ENCODE measurements at regions not wholly inside any gene's neighbourhood (a gene's known extent, or its start where the extent isn't known, plus 50 kb on each side); places are given as distances from the start of the nearest gene placed in this dataset.

DNA sequence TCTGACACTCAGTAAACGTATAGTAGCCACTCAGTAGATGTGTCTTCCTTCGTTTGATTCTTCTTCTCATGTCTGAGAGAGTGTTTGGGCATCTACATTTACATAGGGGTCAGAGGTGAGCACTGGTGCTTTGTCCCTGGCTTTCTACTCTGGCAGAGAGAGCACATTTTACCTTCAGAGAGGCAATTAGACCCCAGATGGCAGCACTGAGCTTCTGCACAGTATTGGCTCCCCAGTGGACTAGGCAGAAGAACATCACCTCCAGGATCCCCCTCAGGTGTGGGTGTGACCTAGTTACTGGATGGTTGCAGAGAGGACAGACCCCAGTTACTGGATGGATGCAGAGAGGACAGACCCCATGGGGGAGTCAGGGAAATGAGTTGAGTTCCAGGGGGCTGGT is 327.2 kb downstream of the DHX35 start:
- CTCF ChIA-PET, result interaction anchor here (1.4 kb wide), 1 partner anchor 279 kb away, joined by 3 read pairs; no protein-coding TSS in a partner anchor
- H3K27ac Mint-ChIP-seq, result no peak overlapping the region
- peaks cover 3% of the 10 kb centered on the region for H3K9me3 Mint-ChIP-seq
- no peak for ATAC-seq
- TF ChIP-seq, protein P1, sequence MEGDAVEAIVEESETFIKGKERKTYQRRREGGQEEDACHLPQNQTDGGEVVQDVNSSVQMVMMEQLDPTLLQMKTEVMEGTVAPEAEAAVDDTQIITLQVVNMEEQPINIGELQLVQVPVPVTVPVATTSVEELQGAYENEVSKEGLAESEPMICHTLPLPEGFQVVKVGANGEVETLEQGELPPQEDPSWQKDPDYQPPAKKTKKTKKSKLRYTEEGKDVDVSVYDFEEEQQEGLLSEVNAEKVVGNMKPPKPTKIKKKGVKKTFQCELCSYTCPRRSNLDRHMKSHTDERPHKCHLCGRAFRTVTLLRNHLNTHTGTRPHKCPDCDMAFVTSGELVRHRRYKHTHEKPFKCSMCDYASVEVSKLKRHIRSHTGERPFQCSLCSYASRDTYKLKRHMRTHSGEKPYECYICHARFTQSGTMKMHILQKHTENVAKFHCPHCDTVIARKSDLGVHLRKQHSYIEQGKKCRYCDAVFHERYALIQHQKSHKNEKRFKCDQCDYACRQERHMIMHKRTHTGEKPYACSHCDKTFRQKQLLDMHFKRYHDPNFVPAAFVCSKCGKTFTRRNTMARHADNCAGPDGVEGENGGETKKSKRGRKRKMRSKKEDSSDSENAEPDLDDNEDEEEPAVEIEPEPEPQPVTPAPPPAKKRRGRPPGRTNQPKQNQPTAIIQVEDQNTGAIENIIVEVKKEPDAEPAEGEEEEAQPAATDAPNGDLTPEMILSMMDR (IDR thresholded peaks at IDR 0.05), result peak; percentile 24
- peak; percentile 20 for DNase-seq
- no peaks in the 10 kb centered on the region for H3K36me3 Mint-ChIP-seq (ENCODE audit: low read depth)
- H3K27me3 Mint-ChIP-seq, result peaks cover 7% of the 10 kb centered on the region
- H3K4me1 Mint-ChIP-seq (ENCODE audit: low read depth), result no peaks in the 10 kb centered on the region
- intact Hi-C loops (cut with micrococcal nuclease), result no loop called here
- no peak overlapping the region for H3K4me3 Mint-ChIP-seq
- POLR2A ChIA-PET, result no interaction called here

DNA sequence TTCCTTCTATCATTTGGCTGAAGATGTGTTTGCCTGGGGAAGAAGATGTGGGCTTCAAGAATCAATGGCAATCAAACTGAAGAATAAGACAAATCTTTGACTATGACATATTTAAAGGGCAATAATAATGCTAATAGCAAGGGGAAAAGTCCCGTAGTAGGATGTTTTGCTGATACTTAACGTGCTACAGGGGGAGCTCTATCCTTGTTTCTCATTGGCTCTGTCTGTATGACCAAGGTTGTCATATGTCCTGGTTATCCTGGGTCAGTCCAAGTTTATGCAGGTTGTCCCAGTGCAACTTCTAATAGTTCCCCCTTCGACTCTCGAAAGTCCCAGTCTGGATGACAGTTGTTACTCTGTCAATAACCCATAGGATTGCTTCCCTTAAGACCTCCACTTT is 321.3 kb downstream of the DHX35 start:
- intact Hi-C loops (cut with micrococcal nuclease), result no loop called here
- ATAC-seq (no peak), DNase-seq (no peak)
- no peaks in the 10 kb centered on the region for H3K36me3 Mint-ChIP-seq (ENCODE audit: low read depth)
- ChIA-PET CTCF (no interaction called here), POLR2A (no interaction called here)
- H3K4me3 Mint-ChIP-seq, result no peak overlapping the region
- peaks cover 3% of the 10 kb centered on the region for H3K9me3 Mint-ChIP-seq
- H3K4me1 Mint-ChIP-seq (ENCODE audit: low read depth), result no peaks in the 10 kb centered on the region
- TF ChIP-seq, protein P1 (IDR thresholded peaks at IDR 0.05), result no peak
- no peak overlapping the region for H3K27ac Mint-ChIP-seq
- peaks cover 11% of the 10 kb centered on the region for H3K27me3 Mint-ChIP-seq

DNA sequence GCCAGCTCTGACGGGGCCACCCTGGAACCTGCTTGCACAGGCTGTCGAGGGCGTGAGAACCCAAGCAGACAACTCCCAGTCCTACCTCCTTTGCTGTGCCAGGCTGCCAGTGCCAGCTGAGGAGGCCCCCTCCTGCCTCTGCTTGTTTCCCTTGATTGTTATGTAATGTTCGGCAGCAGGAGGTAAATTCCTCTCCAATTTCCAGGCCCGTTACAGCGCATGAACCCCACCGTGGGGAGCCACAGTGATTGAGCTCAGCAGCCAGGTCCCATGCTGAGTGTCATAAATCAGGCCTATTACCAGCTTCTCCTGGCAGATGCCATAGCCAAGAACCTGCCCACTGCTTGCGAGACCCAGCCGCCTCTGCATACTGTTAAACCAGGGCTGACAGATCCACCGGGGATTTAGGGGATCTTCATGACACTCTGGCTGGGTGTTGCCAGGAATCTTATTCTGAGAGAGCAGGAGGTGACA is 320.5 kb downstream of the DHX35 start:
- DNase-seq (no peak), ATAC-seq (no peak)
- intact Hi-C loops (cut with micrococcal nuclease), result no loop called here
- Mint-ChIP-seq H3K36me3 (ENCODE audit: low read depth) (no peaks in the 10 kb centered on the region), H3K4me3 (no peak overlapping the region), H3K27ac (no peak overlapping the region), H3K9me3 (no peaks in the 10 kb centered on the region), H3K27me3 (peaks cover 9% of the 10 kb centered on the region), H3K4me1 (ENCODE audit: low read depth) (no peaks in the 10 kb centered on the region)
- ChIA-PET CTCF (no interaction called here), POLR2A (no interaction called here)
- TF ChIP-seq, protein P1 (IDR thresholded peaks at IDR 0.05), result no peak

DNA sequence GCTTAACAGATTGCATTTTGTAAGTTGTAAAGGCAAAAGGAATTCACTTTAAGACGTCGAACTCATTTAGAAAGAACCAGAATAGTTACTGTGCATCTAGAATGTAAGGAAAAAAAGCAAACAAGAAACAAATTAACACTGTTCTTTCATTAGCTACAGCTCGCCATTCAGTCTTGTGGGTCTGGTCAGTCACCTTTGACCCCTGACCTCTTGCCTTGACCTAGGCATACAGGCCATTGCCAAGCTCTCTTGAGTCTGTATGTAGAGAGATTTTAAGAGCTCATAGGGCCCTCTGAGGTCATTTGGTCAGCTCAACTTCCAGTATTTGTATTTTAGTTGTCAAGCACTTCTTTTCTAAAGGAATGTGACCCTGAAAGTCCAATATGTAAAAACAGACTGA is 318.7 kb downstream of the DHX35 start:
- peaks cover 7% of the 10 kb centered on the region for H3K27me3 Mint-ChIP-seq
- POLR2A ChIA-PET, result no interaction called here
- no peaks in the 10 kb centered on the region for H3K36me3 Mint-ChIP-seq (ENCODE audit: low read depth)
- intact Hi-C loops (cut with micrococcal nuclease), result no loop called here
- CTCF ChIA-PET, result interaction anchor here (0.8 to 1.4 kb wide), 3 partner anchors 12 to 16 kb away, joined by 4 read pairs; no protein-coding TSS in a partner anchor
- no peak overlapping the region for H3K27ac Mint-ChIP-seq
- no peaks in the 10 kb centered on the region for H3K9me3 Mint-ChIP-seq
- TF ChIP-seq, protein P1 (IDR thresholded peaks at IDR 0.05), result no peak
- no peak for DNase-seq
- no peak overlapping the region for H3K4me3 Mint-ChIP-seq
- no peak for ATAC-seq
- no peaks in the 10 kb centered on the region for H3K4me1 Mint-ChIP-seq (ENCODE audit: low read depth)

DNA sequence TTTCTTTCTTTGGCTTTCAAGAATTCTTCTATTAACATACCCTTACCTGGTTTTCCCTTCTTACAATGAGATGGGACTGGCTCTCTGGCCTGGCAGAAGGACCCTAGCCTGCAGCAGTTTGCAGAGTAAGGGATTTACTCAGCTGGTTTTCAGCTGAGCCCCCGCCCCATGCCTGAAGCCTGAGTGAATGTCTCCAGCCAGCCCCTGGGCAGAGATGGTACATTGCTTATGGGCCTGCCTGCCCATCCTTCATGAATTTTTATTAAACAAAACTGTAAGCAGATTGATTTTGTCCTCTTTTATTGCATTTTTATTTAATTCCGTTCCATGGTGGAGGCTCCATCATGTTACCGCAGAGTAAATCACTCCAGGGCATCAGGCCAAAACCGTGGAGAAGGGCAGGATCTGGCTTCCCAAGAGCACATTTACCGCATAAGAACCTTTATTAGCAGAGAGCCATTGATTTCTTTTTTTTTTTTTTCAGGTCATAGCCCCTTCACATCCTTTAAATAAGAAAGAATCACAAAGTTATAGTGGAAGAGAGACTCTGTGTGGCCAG is 316.2 kb downstream of the DHX35 start:
- DNase-seq, result no peak
- H3K4me3 Mint-ChIP-seq, result no peak overlapping the region
- no peak overlapping the region for H3K27ac Mint-ChIP-seq
- no peaks in the 10 kb centered on the region for H3K4me1 Mint-ChIP-seq (ENCODE audit: low read depth)
- peaks cover 6% of the 10 kb centered on the region for H3K27me3 Mint-ChIP-seq
- no peaks in the 10 kb centered on the region for H3K36me3 Mint-ChIP-seq (ENCODE audit: low read depth)
- no peak for ATAC-seq
- TF ChIP-seq, protein P1 (IDR thresholded peaks at IDR 0.05), result no peak
- no peaks in the 10 kb centered on the region for H3K9me3 Mint-ChIP-seq
- CTCF ChIA-PET, result interaction anchor here (1.1 to 1.3 kb wide), 4 partner anchors 9 to 14 kb away, joined by 3 to 7 read pairs (median 6); no protein-coding TSS in a partner anchor
- intact Hi-C loops (cut with micrococcal nuclease), result no loop called here
- POLR2A ChIA-PET, result no interaction called here

Measured in activated CD8-positive, alpha-beta T cell treated with anti-CD3 and anti-CD28 coated beads for 36 hours (primary cell).